HepG2 (cell line): ENCODE measurements at regions not wholly inside any gene's neighbourhood (a gene's known extent, or its start where the extent isn't known, plus 50 kb on each side); places are given as distances from the start of the nearest gene placed in this dataset.

Experiments
- DRAP1 ChIP-seq: IDR thresholded peaks from 2 replicates; pipeline ENCODE4 v1.6.1; 2016; ENCODE audit warnings: missing genetic modification reagents, missing compliant biosample characterization
- GABPA ChIP-seq, 2 experiments: IDR thresholded peaks; 2 replicates each; pipeline ENCODE4 v1.6.1; 2011 to 2016; ENCODE audit warnings: low read depth in 2 of 2, low read length in 1 of 2, missing biosample characterization in 1 of 2, missing genetic modification characterization in 1 of 2
- GMEB1 ChIP-seq: sonication (generic); formaldehyde crosslinking; IDR thresholded peaks from 2 replicates; pipeline ENCODE4 v1.5.1; 2020; ENCODE audit warnings: missing genetic modification reagents, mild to moderate bottlenecking, borderline replicate concordance
- GTF3A ChIP-seq: sonication (generic); formaldehyde crosslinking; conservative IDR thresholded peaks from 2 replicates; pipeline ENCODE4 v1.4.0; 2020; ENCODE audit warnings: mild to moderate bottlenecking, missing genetic modification reagents
- HOXA9 ChIP-seq: sonication (generic); formaldehyde crosslinking; IDR thresholded peaks from 2 replicates; pipeline ENCODE4 v1.8.1; 2022; ENCODE audit warnings: missing genetic modification reagents, mild to moderate bottlenecking, moderate library complexity, borderline replicate concordance
- KLF15 ChIP-seq: sonication (generic); formaldehyde crosslinking; IDR thresholded peaks from 2 replicates; pipeline ENCODE4 v1.8.1; 2023; ENCODE audit warnings: borderline replicate concordance, mild to moderate bottlenecking, inconsistent platforms, missing genetic modification reagents, mixed read lengths
- MYC ChIP-seq: sonication (generic); formaldehyde crosslinking; IDR thresholded peaks from 2 replicates; pipeline ENCODE4 v1.9.0; 2021; ENCODE audit warnings: missing genetic modification reagents, borderline replicate concordance
- PAXIP1 ChIP-seq: sonication (generic); formaldehyde crosslinking; conservative IDR thresholded peaks from 2 replicates; pipeline ENCODE4 v1.4.0; 2020; ENCODE audit warnings: mild to moderate bottlenecking, missing genetic modification reagents, moderate library complexity
- REPIN1 ChIP-seq: sonication (generic); formaldehyde crosslinking; IDR thresholded peaks from 2 replicates; pipeline ENCODE4 v1.8.0; 2022; ENCODE audit warnings: missing genetic modification reagents, low read depth, mild to moderate bottlenecking, borderline replicate concordance
- SRF ChIP-seq: IDR thresholded peaks from 2 replicates; pipeline ENCODE4 v1.6.1; 2011; ENCODE audit warnings: mild to moderate bottlenecking, low read depth, low read length, moderate library complexity
- TBP ChIP-seq: sonication (generic); formaldehyde crosslinking; IDR thresholded peaks from 2 replicates; pipeline ENCODE4 v1.5.0; 2020; ENCODE audit warnings: missing genetic modification reagents
- TIGD3 ChIP-seq: sonication (generic); formaldehyde crosslinking; IDR thresholded peaks from 2 replicates; pipeline ENCODE4 v1.5.1; 2020; ENCODE audit warnings: mild to moderate bottlenecking, missing genetic modification reagents, borderline replicate concordance
- ZNF10 ChIP-seq: sonication (generic); formaldehyde crosslinking; IDR thresholded peaks from 2 replicates; pipeline ENCODE4 v1.4.0; 2020; ENCODE audit warnings: mild to moderate bottlenecking, low read depth, missing genetic modification reagents, borderline replicate concordance
- ZNF12 ChIP-seq: sonication (generic); formaldehyde crosslinking; IDR thresholded peaks from 2 replicates; pipeline ENCODE4 v1.5.0; 2020; ENCODE audit warnings: missing genetic modification reagents
- ZNF18 ChIP-seq: sonication (generic); formaldehyde crosslinking; IDR thresholded peaks from 2 replicates; pipeline ENCODE4 v1.8.0; 2022; ENCODE audit warnings: mild to moderate bottlenecking, missing genetic modification reagents; ENCODE audit not compliant: insufficient replicate concordance
- ZNF543 ChIP-seq: sonication (generic); formaldehyde crosslinking; IDR thresholded peaks from 2 replicates; pipeline ENCODE4 v1.4.0; 2020; ENCODE audit warnings: mild to moderate bottlenecking, missing genetic modification reagents
- ZNF670 ChIP-seq: sonication (generic); formaldehyde crosslinking; IDR thresholded peaks from 2 replicates; pipeline ENCODE4 v1.8.0; 2022; ENCODE audit warnings: mild to moderate bottlenecking, missing genetic modification reagents, borderline replicate concordance
- ZNF724P ChIP-seq: sonication (generic); formaldehyde crosslinking; IDR thresholded peaks from 2 replicates; pipeline ENCODE4 v1.8.0; 2022; ENCODE audit warnings: missing genetic modification reagents, borderline replicate concordance
- ZNF841 ChIP-seq: sonication (generic); formaldehyde crosslinking; IDR thresholded peaks from 2 replicates; pipeline ENCODE4 v1.8.1; 2023; ENCODE audit warnings: missing genetic modification reagents, borderline replicate concordance
- ZNF878 ChIP-seq: sonication (generic); formaldehyde crosslinking; IDR thresholded peaks from 2 replicates; pipeline ENCODE4 v1.8.1; 2023; ENCODE audit warnings: mild to moderate bottlenecking, missing genetic modification reagents, moderate library complexity

GRCh38 chr2:175630280-175631244 is 371.5 kb downstream of the LNPK start (continued):
- TF ChIP-seq ZNF878 (CRISPR knock-in tag) (no peak), REPIN1 (CRISPR knock-in tag) (no peak), TIGD3 (CRISPR knock-in tag) (no peak), ZNF841 (CRISPR knock-in tag) (no peak), DRAP1 (CRISPR knock-in tag) (no peak), ZNF10 (CRISPR knock-in tag) (no peak), GMEB1 (CRISPR knock-in tag) (no peak), ZNF18 (CRISPR knock-in tag) (no peak), MYC (CRISPR knock-in tag) (no peak), ZNF12 (no peak), ZNF543 (CRISPR knock-in tag) (no peak), PAXIP1 (CRISPR knock-in tag) (no peak), HOXA9 (CRISPR knock-in tag) (no peak), SRF (no peak), GTF3A (CRISPR knock-in tag) (no peak), ZNF724P (CRISPR knock-in tag) (no peak), ZNF670 (no peak), KLF15 (CRISPR knock-in tag) (no peak), TBP (no peak), GABPA (IDR thresholded peaks at IDR 0.05; ENCODE audit: low read depth, low read length) (no peak), GABPA (CRISPR knock-in tag; IDR thresholded peaks at IDR 0.05; ENCODE audit: low read depth) (no peak)
